ENCODE measurements at regions not wholly inside any gene's neighbourhood (a gene's known extent, or its start where the extent isn't known, plus 50 kb on each side); places are given as distances from the start of the nearest gene placed in this dataset.

GRCh38 chr3:180296971-180297370 is 260.2 kb upstream of the PEX5L start:
- no peak overlapping the region for H3K4me3 ChIP-seq
- no peak for ATAC-seq

DNA sequence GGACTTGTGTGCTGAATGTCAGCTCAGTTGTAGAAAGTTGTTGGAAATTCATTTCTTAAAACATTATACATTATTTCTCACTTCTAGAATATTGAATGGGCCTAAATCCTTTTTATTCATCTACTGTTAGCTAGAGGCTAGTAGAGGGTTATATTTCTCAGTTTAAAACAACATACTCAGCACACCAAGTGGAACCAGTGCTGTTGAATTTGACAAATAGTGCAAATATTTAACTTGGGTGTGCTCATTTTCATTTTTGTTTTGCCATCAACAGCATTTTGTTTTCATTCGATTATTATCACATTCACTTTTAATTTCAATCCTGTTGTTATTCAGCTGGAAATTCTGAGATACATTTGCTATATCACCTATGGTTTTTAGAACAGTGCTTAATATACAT is 269.4 kb upstream of the PEX5L start:
- H3K9me3 ChIP-seq = no peaks in the 10 kb centered on the region
- no peaks in the 10 kb centered on the region for H3K4me1 ChIP-seq
- 82 to 94% (median 87%) methylated on average over 1 of the region's 1 CpG for WGBS, 4 donors
- no peak overlapping the region for H3K27ac ChIP-seq
- TF ChIP-seq POLR2A (IDR thresholded peaks at IDR 0.05) = no peak
- TF ChIP-seq CTCF (IDR thresholded peaks at IDR 0.05) = no peak
- H3K27me3 ChIP-seq = no peaks in the 10 kb centered on the region
- no peaks in the 10 kb centered on the region for H3K36me3 ChIP-seq
- H3K4me3 ChIP-seq = no peak overlapping the region
- ATAC-seq (no peak), DNase-seq (no peak)
- intact Hi-C loops (cut with DNase I) = no loop called here

More at GRCh38 chr3:180296971-180297370, 260.2 kb upstream of the PEX5L start:
- Histone ChIP-seq H3K27ac (no peak overlapping the region), H3K4me1 (no peaks in the 10 kb centered on the region), H3K9me3 (no peaks in the 10 kb centered on the region), H3K36me3 (no peaks in the 10 kb centered on the region), H3K27me3 (no peaks in the 10 kb centered on the region)
- intact Hi-C loops (cut with DNase I) = no loop called here
- WGBS, 4 donors = 69 to 81% (median 78%) methylated on average over 5 of the region's 5 CpGs
- DNase-seq = no peak
- TF ChIP-seq POLR2A (IDR thresholded peaks at IDR 0.05) (no peak), CTCF (IDR thresholded peaks at IDR 0.05) (no peak)

DNA sequence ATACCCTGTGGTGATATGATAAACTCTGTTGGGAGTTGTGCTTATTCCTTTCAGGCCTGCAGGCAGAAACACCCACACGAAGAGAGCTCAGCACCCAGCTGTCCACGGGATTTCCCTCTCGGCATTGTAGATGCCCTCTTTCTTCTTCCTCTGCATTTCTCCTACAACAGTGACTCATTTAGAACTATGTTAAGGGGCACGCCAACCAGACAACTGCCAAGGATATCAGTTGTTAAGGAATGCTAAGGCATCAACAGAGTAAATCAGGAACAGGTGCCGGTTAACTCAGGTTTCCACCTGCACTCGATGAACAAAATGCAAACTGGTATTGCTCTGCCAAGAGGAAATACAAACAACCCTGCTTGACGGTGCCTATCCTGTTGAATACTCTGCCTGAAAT is 270.0 kb upstream of the PEX5L start:
- Histone ChIP-seq H3K9me3 (no peaks in the 10 kb centered on the region), H3K36me3 (no peaks in the 10 kb centered on the region), H3K4me1 (no peaks in the 10 kb centered on the region), H3K27ac (no peak overlapping the region), H3K27me3 (no peaks in the 10 kb centered on the region), H3K4me3 (no peak overlapping the region)
- ATAC-seq (no peak), DNase-seq (no peak)
- WGBS, 4 donors = 65 to 72% (median 68%) methylated on average over 7 of the region's 7 CpGs
- intact Hi-C loops (cut with DNase I) = no loop called here
- TF ChIP-seq CTCF (IDR thresholded peaks at IDR 0.05) (no peak), POLR2A (IDR thresholded peaks at IDR 0.05) (no peak)

DNA sequence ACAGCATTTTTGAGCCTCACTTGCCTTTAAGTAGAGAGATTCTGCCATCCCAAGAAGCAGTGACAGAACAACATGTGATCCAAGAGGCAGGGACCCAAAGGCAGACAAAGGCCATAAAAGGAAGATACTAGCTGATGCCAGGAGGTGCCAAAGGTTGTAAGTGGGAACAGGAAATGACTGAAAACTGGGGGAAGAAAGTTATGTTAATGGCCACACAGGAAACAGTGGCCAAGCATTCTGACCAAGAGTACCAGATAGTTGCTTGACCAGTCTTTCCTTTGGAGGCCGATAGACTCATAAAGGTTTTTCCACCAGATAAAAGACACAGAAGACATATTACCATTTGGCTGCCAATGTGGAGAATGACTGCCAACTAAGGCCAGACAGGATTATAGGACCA is 274.5 kb upstream of the PEX5L start:
- H3K4me1 ChIP-seq = no peaks in the 10 kb centered on the region
- no peaks in the 10 kb centered on the region for H3K36me3 ChIP-seq
- intact Hi-C loops (cut with DNase I) = no loop called here
- WGBS, 4 donors = 47 to 63% (median 57%) methylated on average over 1 of the region's 1 CpG
- TF ChIP-seq CTCF (IDR thresholded peaks at IDR 0.05) (no peak), POLR2A (IDR thresholded peaks at IDR 0.05) (no peak)
- ATAC-seq (no peak), DNase-seq (no peak)
- no peaks in the 10 kb centered on the region for H3K9me3 ChIP-seq
- H3K27ac ChIP-seq = no peak overlapping the region
- H3K27me3 ChIP-seq = no peaks in the 10 kb centered on the region
- no peak overlapping the region for H3K4me3 ChIP-seq
